ENCODE measurements at regions not wholly inside any gene's neighbourhood (a gene's known extent, or its start where the extent isn't known, plus 50 kb on each side); places are given as distances from the start of the nearest gene placed in this dataset.

- no peak overlapping the region for H3K4me3 Mint-ChIP-seq
- H3K4me1 Mint-ChIP-seq = peaks cover 21 to 26% of the 10 kb centered on the region in 2 experiments
- no peak overlapping the region for H2BK12ac ChIP-seq (ENCODE audit: insufficient read length, low read depth, low read length)
- no peak overlapping the region for H3K56ac ChIP-seq (ENCODE audit: insufficient read length, low read depth, low read length)
- no peak overlapping the region for H2BK120ac ChIP-seq (ENCODE audit: low read depth, low read length, poor library complexity, severe bottlenecking)
- no peak overlapping the region for H4K5ac ChIP-seq (ENCODE audit: insufficient read length, low read depth, low read length)
- H3K9me3 Mint-ChIP-seq = no peaks in the 10 kb centered on the region
- no peak overlapping the region for H2BK15ac ChIP-seq (ENCODE audit: low read depth, low read length)
- H3K4me1 ChIP-seq (ENCODE audit: insufficient read depth, low read length) = no peaks in the 10 kb centered on the region; the same call in 1 of the 2 replicates
- H2AK5ac ChIP-seq (ENCODE audit: insufficient read length, low read length) = no peak overlapping the region
- TF ChIP-seq, protein P1, sequence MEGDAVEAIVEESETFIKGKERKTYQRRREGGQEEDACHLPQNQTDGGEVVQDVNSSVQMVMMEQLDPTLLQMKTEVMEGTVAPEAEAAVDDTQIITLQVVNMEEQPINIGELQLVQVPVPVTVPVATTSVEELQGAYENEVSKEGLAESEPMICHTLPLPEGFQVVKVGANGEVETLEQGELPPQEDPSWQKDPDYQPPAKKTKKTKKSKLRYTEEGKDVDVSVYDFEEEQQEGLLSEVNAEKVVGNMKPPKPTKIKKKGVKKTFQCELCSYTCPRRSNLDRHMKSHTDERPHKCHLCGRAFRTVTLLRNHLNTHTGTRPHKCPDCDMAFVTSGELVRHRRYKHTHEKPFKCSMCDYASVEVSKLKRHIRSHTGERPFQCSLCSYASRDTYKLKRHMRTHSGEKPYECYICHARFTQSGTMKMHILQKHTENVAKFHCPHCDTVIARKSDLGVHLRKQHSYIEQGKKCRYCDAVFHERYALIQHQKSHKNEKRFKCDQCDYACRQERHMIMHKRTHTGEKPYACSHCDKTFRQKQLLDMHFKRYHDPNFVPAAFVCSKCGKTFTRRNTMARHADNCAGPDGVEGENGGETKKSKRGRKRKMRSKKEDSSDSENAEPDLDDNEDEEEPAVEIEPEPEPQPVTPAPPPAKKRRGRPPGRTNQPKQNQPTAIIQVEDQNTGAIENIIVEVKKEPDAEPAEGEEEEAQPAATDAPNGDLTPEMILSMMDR (conservative IDR thresholded peaks at IDR 0.05) = no peak
- H3K9me3 ChIP-seq (ENCODE audit: control insufficient read depth, low read depth, low read length) = no peaks in the 10 kb centered on the region
- H2BK20ac ChIP-seq (ENCODE audit: low read depth, low read length, poor library complexity, severe bottlenecking) = no peak overlapping the region
- H3K14ac ChIP-seq (ENCODE audit: insufficient read depth, low read length) = no peak overlapping the region
- no peaks in the 10 kb centered on the region for H3K27me3 ChIP-seq (ENCODE audit: insufficient read depth, low read length)
- DNase-seq = no peak
- H3K27me3 Mint-ChIP-seq (ENCODE audit: low read depth) = no peaks in the 10 kb centered on the region
- no peaks in the 10 kb centered on the region for H3K79me1 ChIP-seq (ENCODE audit: insufficient read depth, low read depth, low read length, poor library complexity, severe bottlenecking)
- H3K27ac ChIP-seq (ENCODE audit: insufficient read length, low read depth, low read length) = no peak overlapping the region
- no peak overlapping the region for H3K4me2 ChIP-seq (ENCODE audit: insufficient read depth, insufficient read length, low read length)
- no peaks in the 10 kb centered on the region for H3K79me2 ChIP-seq (ENCODE audit: insufficient read depth, low read length)
- no peak overlapping the region for H4K91ac ChIP-seq (ENCODE audit: insufficient read length, low read depth, low read length)
- no peak overlapping the region for H4K8ac ChIP-seq (replicated peaks; ENCODE audit: insufficient read length, low read depth, low read length)
- no peak overlapping the region for H3T11ph ChIP-seq (ENCODE audit: low read length)
- H4K20me1 ChIP-seq (ENCODE audit: control insufficient read depth, insufficient read depth, insufficient read length) = no peaks in the 10 kb centered on the region
- no peak overlapping the region for H2AFZ ChIP-seq (ENCODE audit: low read length)
- H3K18ac ChIP-seq (ENCODE audit: insufficient read length, low read depth, low read length) = no peak overlapping the region
- no peak overlapping the region for H3K4ac ChIP-seq (ENCODE audit: low read depth, low read length)
- H3K27ac Mint-ChIP-seq = no peak overlapping the region; a peak in 1 of 7 replicates
- H3K9ac ChIP-seq (ENCODE audit: extremely low read depth, insufficient read length, low read length) = no peak overlapping the region
- H2BK5ac ChIP-seq (ENCODE audit: insufficient read length, low read length) = no peak overlapping the region
- no peaks in the 10 kb centered on the region for H3K36me3 Mint-ChIP-seq (ENCODE audit: insufficient read depth in 1 of 3, low read depth in 3 of 3)
- no peak overlapping the region for H3K23ac ChIP-seq (ENCODE audit: insufficient read length, low read depth, low read length)
- H3K23me2 ChIP-seq (ENCODE audit: insufficient read length, low read depth, low read length, poor library complexity, severe bottlenecking) = no peaks in the 10 kb centered on the region
Observed at GRCh38 chr5:60494635-60495034, 205.3 kb downstream of the DEPDC1B start.

All from H9 (cell line).